ENCODE measurements at regions not wholly inside any gene's neighbourhood (a gene's known extent, or its start where the extent isn't known, plus 50 kb on each side); places are given as distances from the start of the nearest gene placed in this dataset.
"Not testable (repeated sequence)": the region's sequence is repeated elsewhere in the genome, so short reads cannot be mapped to it uniquely, and the experiment has no call there.

GRCh38 chr11:45372414-45372813, 86.3 kb upstream of the SYT13 start:
- TF ChIP-seq CTCF (IDR thresholded peaks at IDR 0.05 in 8 of 11, conservative IDR thresholded peaks at IDR 0.05 in 3 of 11); POLR2A (IDR thresholded peaks at IDR 0.05); POLR2AphosphoS5 (IDR thresholded peaks at IDR 0.05): not testable (repeated sequence)
